Transverse colon (tissue), 4 donors: ENCODE measurements at regions not wholly inside any gene's neighbourhood (a gene's known extent, or its start where the extent isn't known, plus 50 kb on each side); places are given as distances from the start of the nearest gene placed in this dataset.

ENCODE experiments used
- DNase-seq: peaks from one replicate; pipeline ENCODE4 v3.0.0-alpha.2; 2019
- H3K27ac ChIP-seq, 4 donors: fragments of 200-600 bp; sonication (generic); 2 replicates each; pipeline ENCODE4 v1.5.1; 2016 to 2018; ENCODE audit warnings: inconsistent platforms in 4 of 4
- H3K27me3 ChIP-seq: fragments of 200-600 bp; sonication (generic); 2 replicates; pipeline ENCODE4 v1.5.1; 2017; ENCODE audit warnings: inconsistent platforms
- H3K36me3 ChIP-seq, 4 donors: fragments of 200-600 bp; sonication (generic); 2 replicates each; pipeline ENCODE4 v1.5.1; 2017 to 2019; ENCODE audit warnings: inconsistent platforms in 4 of 4
- H3K4me1 ChIP-seq, 4 donors: fragments of 200-600 bp; sonication (generic); 2 replicates each; pipeline ENCODE4 v1.5.1; 2017 to 2020; ENCODE audit warnings: inconsistent platforms in 4 of 4
- H3K4me3 ChIP-seq, 4 donors: fragments of 200-600 bp; sonication (generic); 1 replicate in 1 of 4; 2 replicates in 3 of 4; pipeline versions ENCODE4 v1.5.1 to v1.6.1; 2017 to 2019; ENCODE audit warnings: inconsistent platforms in 4 of 4
- H3K9me3 ChIP-seq, 2 donors: fragments of 200-600 bp; sonication (generic); 2 replicates each; pipeline ENCODE4 v1.5.1; 2017 to 2019; ENCODE audit warnings: inconsistent platforms in 2 of 2
- CTCF ChIP-seq, 5 experiments: fragments of 200-600 bp in 3 of 5; fragments of 450-650 bp in 2 of 5; sonication (generic) in 3 of 5; IDR thresholded peaks; 1 replicate in 2 of 5; 2 replicates in 3 of 5; pipeline ENCODE4 v1.5.1; 2016 to 2017; ENCODE audit warnings: antibody characterized with exemption in 5 of 5, inconsistent platforms in 3 of 5, mild to moderate bottlenecking in 2 of 5, moderate library complexity in 1 of 5
- EP300 ChIP-seq: sonication (generic); formaldehyde crosslinking; IDR thresholded peaks from one replicate; pipeline ENCODE4 v1.6.1; 2017; ENCODE audit warnings: antibody characterized with exemption, low read depth
- POLR2A ChIP-seq: fragments of 450-650 bp; IDR thresholded peaks from one replicate; pipeline ENCODE4 v1.6.1; 2016; ENCODE audit warnings: antibody characterized with exemption, mild to moderate bottlenecking, moderate library complexity
- POLR2AphosphoS5 ChIP-seq, 3 donors: sonication (generic); formaldehyde crosslinking; IDR thresholded peaks; one replicate each; pipeline ENCODE4 v1.6.1; 2016; ENCODE audit warnings: antibody characterized with exemption in 3 of 3
- WGBS, 2 donors: methylation state at CpG; one replicate each; pipeline ENCODE4 v1.1.5; 2018; ENCODE audit warnings: low coverage in 1 of 2; 5-methylcytosine and 5-hydroxymethylcytosine counted together
- in situ Hi-C, 4 donors: fragments of 200-750 bp; cut with MboI; loops; one replicate each; pipeline versions ENCODE4 v1.15.0 to v1.15.1; 2017; ENCODE audit warnings: low sequenced_read_pairs in 3 of 4, low pct_ligation_motif_present in 1 of 4, low pct_unique_long_range_greater_than_20kb in 1 of 4
- intact Hi-C: fragments of 100-400 bp; cut with DNase I; formaldehyde crosslinking; loops from one replicate; pipeline ENCODE4 v1.15.1; 2023; ENCODE audit warnings: low total_unique reads

- in situ Hi-C loops, result no loop called here
Measured at GRCh38 chr7:26459540-26460193, 168.0 kb downstream of the SNX10 start.

GRCh38 chr7:26460351-26461085, 168.9 kb downstream of the SNX10 start:
- no peaks in the 10 kb centered on the region for H3K27me3 ChIP-seq
- WGBS, 2 donors, result 44 to 68% methylated on average over 2 to 4 of the region's 4 CpGs
- H3K27ac ChIP-seq, result no peak overlapping the region
- peaks cover 0 to 6% (median 3%) of the 10 kb centered on the region in 4 donors for H3K4me1 ChIP-seq
- TF ChIP-seq CTCF (IDR thresholded peaks at IDR 0.05) (no peak), POLR2AphosphoS5 (IDR thresholded peaks at IDR 0.05) (no peak), POLR2A (no peak), EP300 (no peak)
- intact Hi-C loops (no loop called here), in situ Hi-C loops (no loop called here)
- no peaks in the 10 kb centered on the region for H3K36me3 ChIP-seq
- no peak for DNase-seq
- no peaks in the 10 kb centered on the region for H3K9me3 ChIP-seq
- no peak overlapping the region for H3K4me3 ChIP-seq

More at GRCh38 chr7:26459540-26460193, 168.0 kb downstream of the SNX10 start:
- Histone ChIP-seq H3K9me3 (no peaks in the 10 kb centered on the region), H3K27me3 (no peaks in the 10 kb centered on the region), H3K27ac (no peak overlapping the region), H3K36me3 (no peaks in the 10 kb centered on the region), H3K4me1 (peaks cover 0 to 6% (median 3%) of the 10 kb centered on the region in 4 donors), H3K4me3 (no peak overlapping the region)
- intact Hi-C loops, result no loop called here
- 66 to 68% methylated on average over 3 to 5 of the region's 5 CpGs for WGBS, 2 donors
- TF ChIP-seq CTCF (IDR thresholded peaks at IDR 0.05) (no peak), EP300 (no peak), POLR2AphosphoS5 (IDR thresholded peaks at IDR 0.05) (no peak), POLR2A (no peak)
- no peak for DNase-seq

GRCh38 chr7:26461518-26461917, 169.9 kb downstream of the SNX10 start:
- no peak for TF ChIP-seq CTCF (IDR thresholded peaks at IDR 0.05)
- TF ChIP-seq EP300, result no peak
- no peak for TF ChIP-seq POLR2AphosphoS5 (IDR thresholded peaks at IDR 0.05)
- TF ChIP-seq POLR2A, result no peak
- intact Hi-C loops (no loop called here), in situ Hi-C loops (no loop called here)
- Histone ChIP-seq H3K27me3 (no peaks in the 10 kb centered on the region), H3K4me1 (peaks cover 0 to 6% (median 3%) of the 10 kb centered on the region in 4 donors), H3K27ac (no peak overlapping the region), H3K36me3 (no peaks in the 10 kb centered on the region), H3K9me3 (no peaks in the 10 kb centered on the region), H3K4me3 (no peak overlapping the region)
- no peak for DNase-seq
- 82 to 92% methylated on average over 5 to 7 of the region's 7 CpGs for WGBS, 2 donors

DNA sequence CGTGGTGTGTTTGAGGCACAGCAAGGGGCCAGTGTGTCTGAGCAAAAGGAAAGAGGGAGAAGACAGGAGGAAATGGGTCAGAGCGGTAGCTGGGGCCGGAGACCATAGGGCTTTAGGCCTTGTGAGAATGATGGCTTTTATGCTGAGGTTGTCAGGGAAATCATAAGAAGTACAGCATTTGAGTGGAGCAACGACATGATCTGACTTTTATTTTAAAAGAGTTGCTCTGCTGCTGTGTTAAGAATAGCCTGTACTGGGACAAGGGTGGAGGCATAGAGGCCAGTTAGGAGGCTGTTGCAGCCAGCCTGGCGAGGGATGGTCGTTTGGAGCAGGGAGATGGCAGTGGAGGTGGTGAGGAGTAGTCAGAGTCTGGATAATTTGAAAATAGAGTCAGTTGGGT, 174.3 kb downstream of the SNX10 start:
- H3K9me3 ChIP-seq, result no peaks in the 10 kb centered on the region
- WGBS, 2 donors, result 85 to 98% methylated on average over 5 to 6 of the region's 6 CpGs
- no peaks in the 10 kb centered on the region for H3K4me1 ChIP-seq
- intact Hi-C loops, result no loop called here
- DNase-seq, result no peak
- TF ChIP-seq CTCF (IDR thresholded peaks at IDR 0.05) (no peak), POLR2A (no peak), EP300 (no peak)
- no peak overlapping the region for H3K27ac ChIP-seq
- no peaks in the 10 kb centered on the region for H3K36me3 ChIP-seq
- H3K27me3 ChIP-seq, result no peaks in the 10 kb centered on the region
- H3K4me3 ChIP-seq, result no peak overlapping the region
- in situ Hi-C loops, result no loop called here
